WTC11 (cell line): ENCODE measurements at regions not wholly inside any gene's neighbourhood (a gene's known extent, or its start where the extent isn't known, plus 50 kb on each side); places are given as distances from the start of the nearest gene placed in this dataset.

Experiments
- CREB1 ChIP-seq: sonication (generic); formaldehyde crosslinking; IDR thresholded peaks from 2 replicates; pipeline ENCODE4 v1.8.0; 2023; ENCODE audit warnings: mild to moderate bottlenecking, missing genetic modification reagents
- TF ChIP-seq, protein P1 (sequence below): fragments of 200-600 bp; IDR thresholded peaks from 2 replicates; pipeline ENCODE4 v1.8.0; 2022; ENCODE audit warnings: antibody characterized with exemption
- TF ChIP-seq, protein P2 (sequence below): sonication (generic); formaldehyde crosslinking; IDR thresholded peaks from 2 replicates; pipeline ENCODE4 v1.8.1; 2022; ENCODE audit warnings: mild to moderate bottlenecking, missing genetic modification reagents, moderate library complexity, borderline replicate concordance
- TF ChIP-seq, protein P3 (sequence below): sonication (generic); formaldehyde crosslinking; IDR thresholded peaks from 2 replicates; pipeline ENCODE4 v1.8.0; 2022; ENCODE audit warnings: mild to moderate bottlenecking, missing genetic modification reagents

DNA sequence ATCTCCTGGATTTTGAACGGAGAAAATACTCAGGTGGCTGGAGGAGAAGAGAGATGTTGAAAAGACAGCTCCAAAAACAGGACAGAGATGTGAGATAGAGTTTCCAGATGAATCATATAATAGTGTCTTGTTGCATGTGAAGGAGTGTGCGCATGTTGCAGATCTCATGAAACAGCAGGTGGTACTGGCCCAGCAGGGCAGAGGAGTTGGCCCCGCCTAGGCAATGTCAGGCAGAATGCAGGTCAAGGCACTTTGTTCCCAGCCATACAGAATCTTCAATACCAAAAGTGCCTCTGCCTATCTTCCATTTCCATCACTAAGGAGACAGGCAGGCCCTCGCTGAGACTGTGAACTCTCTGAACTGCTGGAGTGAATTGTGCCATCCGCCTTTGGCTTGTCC lies 63.9 kb upstream of the FAT1 start:
- TF ChIP-seq, protein P1, sequence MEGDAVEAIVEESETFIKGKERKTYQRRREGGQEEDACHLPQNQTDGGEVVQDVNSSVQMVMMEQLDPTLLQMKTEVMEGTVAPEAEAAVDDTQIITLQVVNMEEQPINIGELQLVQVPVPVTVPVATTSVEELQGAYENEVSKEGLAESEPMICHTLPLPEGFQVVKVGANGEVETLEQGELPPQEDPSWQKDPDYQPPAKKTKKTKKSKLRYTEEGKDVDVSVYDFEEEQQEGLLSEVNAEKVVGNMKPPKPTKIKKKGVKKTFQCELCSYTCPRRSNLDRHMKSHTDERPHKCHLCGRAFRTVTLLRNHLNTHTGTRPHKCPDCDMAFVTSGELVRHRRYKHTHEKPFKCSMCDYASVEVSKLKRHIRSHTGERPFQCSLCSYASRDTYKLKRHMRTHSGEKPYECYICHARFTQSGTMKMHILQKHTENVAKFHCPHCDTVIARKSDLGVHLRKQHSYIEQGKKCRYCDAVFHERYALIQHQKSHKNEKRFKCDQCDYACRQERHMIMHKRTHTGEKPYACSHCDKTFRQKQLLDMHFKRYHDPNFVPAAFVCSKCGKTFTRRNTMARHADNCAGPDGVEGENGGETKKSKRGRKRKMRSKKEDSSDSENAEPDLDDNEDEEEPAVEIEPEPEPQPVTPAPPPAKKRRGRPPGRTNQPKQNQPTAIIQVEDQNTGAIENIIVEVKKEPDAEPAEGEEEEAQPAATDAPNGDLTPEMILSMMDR: no peak
- TF ChIP-seq, protein P2, sequence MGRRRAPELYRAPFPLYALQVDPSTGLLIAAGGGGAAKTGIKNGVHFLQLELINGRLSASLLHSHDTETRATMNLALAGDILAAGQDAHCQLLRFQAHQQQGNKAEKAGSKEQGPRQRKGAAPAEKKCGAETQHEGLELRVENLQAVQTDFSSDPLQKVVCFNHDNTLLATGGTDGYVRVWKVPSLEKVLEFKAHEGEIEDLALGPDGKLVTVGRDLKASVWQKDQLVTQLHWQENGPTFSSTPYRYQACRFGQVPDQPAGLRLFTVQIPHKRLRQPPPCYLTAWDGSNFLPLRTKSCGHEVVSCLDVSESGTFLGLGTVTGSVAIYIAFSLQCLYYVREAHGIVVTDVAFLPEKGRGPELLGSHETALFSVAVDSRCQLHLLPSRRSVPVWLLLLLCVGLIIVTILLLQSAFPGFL (CRISPR knock-in tag): no peak
- TF ChIP-seq CREB1 (CRISPR knock-in tag): no peak
- TF ChIP-seq, protein P3, sequence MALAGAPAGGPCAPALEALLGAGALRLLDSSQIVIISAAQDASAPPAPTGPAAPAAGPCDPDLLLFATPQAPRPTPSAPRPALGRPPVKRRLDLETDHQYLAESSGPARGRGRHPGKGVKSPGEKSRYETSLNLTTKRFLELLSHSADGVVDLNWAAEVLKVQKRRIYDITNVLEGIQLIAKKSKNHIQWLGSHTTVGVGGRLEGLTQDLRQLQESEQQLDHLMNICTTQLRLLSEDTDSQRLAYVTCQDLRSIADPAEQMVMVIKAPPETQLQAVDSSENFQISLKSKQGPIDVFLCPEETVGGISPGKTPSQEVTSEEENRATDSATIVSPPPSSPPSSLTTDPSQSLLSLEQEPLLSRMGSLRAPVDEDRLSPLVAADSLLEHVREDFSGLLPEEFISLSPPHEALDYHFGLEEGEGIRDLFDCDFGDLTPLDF (CRISPR knock-in tag): no peak
